NB4 (cell line): ENCODE measurements at regions not wholly inside any gene's neighbourhood (a gene's known extent, or its start where the extent isn't known, plus 50 kb on each side); places are given as distances from the start of the nearest gene placed in this dataset.
"Not testable (repeated sequence)": the region's sequence is repeated elsewhere in the genome, so short reads cannot be mapped to it uniquely, and the experiment has no call there.

Experiments
- MYC ChIP-seq: IDR thresholded peaks from 2 replicates; pipeline ENCODE4 v1.6.1; 2011; ENCODE audit warnings: low read depth, low read length
- POLR2A ChIP-seq: IDR thresholded peaks from 2 replicates; pipeline ENCODE4 v1.6.1; 2011; ENCODE audit warnings: mild to moderate bottlenecking; ENCODE audit not compliant: insufficient read length; ENCODE audit errors: extremely low read depth
- TF ChIP-seq, protein P1 (sequence below): IDR thresholded peaks from one replicate; pipeline ENCODE4 v1.5.1; 2012; ENCODE audit warnings: low read depth, low read length
- TF ChIP-seq, protein P2 (sequence below): IDR thresholded peaks from 2 replicates; pipeline ENCODE4 v1.6.1; 2011; ENCODE audit warnings: low read depth, low read length

DNA sequence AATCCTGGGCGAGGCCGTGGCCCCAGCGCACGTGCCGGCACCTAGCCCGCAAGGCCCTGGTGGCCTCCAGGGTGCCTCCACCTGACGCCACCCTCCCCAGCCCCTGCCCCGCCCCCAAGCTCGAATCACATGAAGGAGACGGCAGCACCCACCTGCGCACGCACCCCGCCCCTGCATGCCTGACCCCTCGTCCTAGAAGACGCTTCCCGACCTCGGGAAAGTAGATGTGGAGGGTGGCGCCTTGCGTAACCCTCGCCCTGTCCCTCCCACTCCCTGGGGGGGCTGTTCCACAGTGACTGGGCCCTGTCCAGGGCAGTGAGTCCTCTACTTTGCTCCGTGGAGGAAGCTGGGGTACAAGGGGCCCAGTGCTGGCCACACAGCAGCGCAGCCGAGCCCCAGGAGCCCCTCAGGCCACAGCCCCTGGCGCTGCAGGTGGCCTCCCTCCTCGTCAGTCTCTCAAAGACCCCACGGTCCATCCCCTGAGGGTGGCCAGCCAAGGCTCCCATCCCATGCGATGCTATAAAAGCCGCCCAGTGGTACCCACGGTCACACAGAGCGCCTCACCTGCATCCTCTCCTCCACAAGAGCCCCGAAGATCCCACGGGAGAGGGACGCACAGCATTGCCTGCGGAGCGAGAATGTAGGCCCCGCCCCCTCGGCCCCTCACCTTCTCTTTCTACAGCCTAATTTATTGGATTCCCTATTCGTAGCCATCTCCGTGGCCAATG lies 3027.3 kb upstream of the TEKT4 start:
- TF ChIP-seq, protein P1, sequence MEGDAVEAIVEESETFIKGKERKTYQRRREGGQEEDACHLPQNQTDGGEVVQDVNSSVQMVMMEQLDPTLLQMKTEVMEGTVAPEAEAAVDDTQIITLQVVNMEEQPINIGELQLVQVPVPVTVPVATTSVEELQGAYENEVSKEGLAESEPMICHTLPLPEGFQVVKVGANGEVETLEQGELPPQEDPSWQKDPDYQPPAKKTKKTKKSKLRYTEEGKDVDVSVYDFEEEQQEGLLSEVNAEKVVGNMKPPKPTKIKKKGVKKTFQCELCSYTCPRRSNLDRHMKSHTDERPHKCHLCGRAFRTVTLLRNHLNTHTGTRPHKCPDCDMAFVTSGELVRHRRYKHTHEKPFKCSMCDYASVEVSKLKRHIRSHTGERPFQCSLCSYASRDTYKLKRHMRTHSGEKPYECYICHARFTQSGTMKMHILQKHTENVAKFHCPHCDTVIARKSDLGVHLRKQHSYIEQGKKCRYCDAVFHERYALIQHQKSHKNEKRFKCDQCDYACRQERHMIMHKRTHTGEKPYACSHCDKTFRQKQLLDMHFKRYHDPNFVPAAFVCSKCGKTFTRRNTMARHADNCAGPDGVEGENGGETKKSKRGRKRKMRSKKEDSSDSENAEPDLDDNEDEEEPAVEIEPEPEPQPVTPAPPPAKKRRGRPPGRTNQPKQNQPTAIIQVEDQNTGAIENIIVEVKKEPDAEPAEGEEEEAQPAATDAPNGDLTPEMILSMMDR, result not testable (repeated sequence)
- TF ChIP-seq POLR2A, MYC: not testable (repeated sequence)
- TF ChIP-seq, protein P2, sequence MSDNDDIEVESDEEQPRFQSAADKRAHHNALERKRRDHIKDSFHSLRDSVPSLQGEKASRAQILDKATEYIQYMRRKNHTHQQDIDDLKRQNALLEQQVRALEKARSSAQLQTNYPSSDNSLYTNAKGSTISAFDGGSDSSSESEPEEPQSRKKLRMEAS, result not testable (repeated sequence)
